ENCODE measurements at regions not wholly inside any gene's neighbourhood (a gene's known extent, or its start where the extent isn't known, plus 50 kb on each side); places are given as distances from the start of the nearest gene placed in this dataset.

DNA sequence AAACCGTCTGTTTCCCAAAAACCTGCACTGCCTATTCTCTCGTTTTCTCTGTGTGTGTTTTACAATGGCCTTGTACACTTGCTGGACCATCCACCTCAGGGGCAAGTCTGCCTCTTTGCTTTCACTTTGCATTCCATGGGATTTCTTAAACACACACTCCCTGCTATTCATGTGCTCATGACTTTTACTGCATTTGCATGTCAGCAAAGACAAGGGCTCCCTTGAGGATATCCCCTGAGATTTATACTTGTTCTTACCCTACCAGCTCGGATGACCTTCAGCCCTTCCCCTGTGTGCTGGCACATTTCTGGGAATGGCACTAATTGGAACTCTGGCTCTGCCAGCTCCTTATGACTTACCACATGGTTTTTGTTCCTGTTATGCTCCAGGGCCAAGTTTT lies 386.9 kb downstream of the AMY1C start:
- H3K27ac ChIP-seq: no peak overlapping the region
- TF ChIP-seq, protein P1, sequence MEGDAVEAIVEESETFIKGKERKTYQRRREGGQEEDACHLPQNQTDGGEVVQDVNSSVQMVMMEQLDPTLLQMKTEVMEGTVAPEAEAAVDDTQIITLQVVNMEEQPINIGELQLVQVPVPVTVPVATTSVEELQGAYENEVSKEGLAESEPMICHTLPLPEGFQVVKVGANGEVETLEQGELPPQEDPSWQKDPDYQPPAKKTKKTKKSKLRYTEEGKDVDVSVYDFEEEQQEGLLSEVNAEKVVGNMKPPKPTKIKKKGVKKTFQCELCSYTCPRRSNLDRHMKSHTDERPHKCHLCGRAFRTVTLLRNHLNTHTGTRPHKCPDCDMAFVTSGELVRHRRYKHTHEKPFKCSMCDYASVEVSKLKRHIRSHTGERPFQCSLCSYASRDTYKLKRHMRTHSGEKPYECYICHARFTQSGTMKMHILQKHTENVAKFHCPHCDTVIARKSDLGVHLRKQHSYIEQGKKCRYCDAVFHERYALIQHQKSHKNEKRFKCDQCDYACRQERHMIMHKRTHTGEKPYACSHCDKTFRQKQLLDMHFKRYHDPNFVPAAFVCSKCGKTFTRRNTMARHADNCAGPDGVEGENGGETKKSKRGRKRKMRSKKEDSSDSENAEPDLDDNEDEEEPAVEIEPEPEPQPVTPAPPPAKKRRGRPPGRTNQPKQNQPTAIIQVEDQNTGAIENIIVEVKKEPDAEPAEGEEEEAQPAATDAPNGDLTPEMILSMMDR (IDR thresholded peaks at IDR 0.05): no peak
- no peak overlapping the region for H3K4me3 ChIP-seq
- no peak for DNase-seq (ENCODE audit: low spot score)

DNA sequence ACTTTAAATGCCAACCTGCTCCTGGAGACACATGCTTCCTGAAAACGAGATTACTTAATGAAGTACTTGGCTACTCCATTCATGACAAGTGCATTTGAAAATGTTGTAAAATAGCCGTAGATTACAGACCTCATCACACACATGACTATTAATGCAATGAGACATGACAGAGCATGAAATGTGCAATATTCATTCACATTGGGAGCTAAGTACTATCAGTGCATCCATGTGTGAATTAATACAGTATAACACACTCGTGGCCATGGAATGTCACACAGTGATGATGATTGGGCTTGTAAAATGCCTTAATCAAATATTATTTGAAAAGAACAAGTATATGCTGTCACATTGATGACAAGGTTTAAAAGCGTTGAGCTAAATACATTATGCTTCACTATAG lies 407.0 kb downstream of the AMY1C start:
- no peak overlapping the region for H3K27ac ChIP-seq
- TF ChIP-seq, protein P1 (IDR thresholded peaks at IDR 0.05): no peak
- no peak for DNase-seq (ENCODE audit: low spot score)
- H3K4me3 ChIP-seq: no peak overlapping the region

DNA sequence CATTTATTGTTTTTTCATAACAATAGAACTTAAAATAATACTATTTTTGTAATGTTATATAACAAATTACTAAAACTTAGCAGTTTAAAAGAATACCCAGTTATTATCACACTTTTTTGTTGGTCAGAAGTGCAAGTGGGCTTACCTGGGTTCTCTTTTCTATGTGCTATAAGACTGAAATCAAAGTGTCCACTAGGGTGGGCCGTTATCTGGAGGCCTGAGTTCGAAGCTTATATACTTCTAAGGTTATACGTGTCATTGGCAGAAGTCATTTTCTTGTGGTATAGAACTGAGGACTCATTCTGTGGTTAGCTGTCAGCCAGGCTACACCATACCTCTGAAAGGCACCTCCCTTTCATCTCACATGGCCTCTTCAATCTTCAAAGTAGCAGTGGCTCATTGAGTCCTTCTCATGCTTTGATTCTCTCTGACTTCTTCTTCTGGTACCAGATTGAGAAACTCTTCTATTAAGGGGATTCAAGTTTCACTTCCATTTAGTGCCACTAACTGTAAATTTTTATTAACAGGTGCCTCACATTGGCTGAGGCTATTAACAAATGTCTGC lies 414.3 kb downstream of the AMY1C start:
- Histone ChIP-seq H3K27ac (no peak overlapping the region), H3K4me3 (no peak overlapping the region)
- TF ChIP-seq, protein P1 (IDR thresholded peaks at IDR 0.05): no peak
- DNase-seq (ENCODE audit: low spot score): no peak

DNA sequence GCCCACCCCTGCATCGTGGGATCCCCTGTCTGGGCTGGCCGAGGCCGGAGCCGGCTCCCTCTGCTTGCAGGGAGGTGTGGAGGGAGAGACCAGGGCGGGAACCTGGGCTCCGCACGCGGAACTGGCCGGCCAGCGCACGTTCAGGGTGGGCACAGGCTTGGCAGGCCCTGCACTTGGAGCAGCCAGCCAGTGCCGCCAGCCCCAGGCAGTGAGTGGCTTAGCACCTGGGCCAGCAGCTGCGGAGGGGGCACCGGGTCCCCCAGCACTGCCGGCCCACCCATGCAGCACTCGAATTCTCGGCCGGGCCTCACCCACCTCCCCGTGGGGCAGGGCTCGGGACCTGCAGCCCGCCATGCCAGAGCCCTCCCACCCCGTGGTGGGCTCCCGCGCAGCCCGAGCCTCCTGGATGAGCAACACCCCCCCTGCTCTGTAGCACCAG lies 422.6 kb downstream of the AMY1C start:
- H3K27ac ChIP-seq: no peak overlapping the region
- DNase-seq (ENCODE audit: low spot score): no peak
- H3K4me3 ChIP-seq: no peak overlapping the region
- TF ChIP-seq, protein P1 (IDR thresholded peaks at IDR 0.05): no peak

DNA sequence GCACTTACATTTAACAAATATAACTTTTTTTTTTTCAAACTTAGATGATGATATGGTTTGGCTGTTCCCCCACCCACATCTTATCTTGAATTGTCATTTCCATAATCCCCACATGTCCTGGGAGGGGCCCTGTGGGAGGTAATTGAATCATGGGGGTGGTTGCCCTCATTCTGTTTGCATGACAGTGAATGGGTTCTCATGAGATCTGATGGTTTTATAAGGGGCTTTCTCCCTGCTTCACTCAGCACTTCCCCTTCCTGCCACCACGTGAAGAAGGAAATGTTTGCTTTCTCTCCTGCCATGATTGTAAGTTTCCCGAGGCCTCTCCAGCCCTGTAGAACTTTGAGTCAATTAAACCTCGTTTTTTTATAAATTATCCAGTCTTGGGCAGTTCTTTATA lies 432.6 kb downstream of the AMY1C start:
- TF ChIP-seq, protein P1 (IDR thresholded peaks at IDR 0.05): no peak
- DNase-seq (ENCODE audit: low spot score): no peak
- Histone ChIP-seq H3K4me3 (no peak overlapping the region), H3K27ac (no peak overlapping the region)

DNA sequence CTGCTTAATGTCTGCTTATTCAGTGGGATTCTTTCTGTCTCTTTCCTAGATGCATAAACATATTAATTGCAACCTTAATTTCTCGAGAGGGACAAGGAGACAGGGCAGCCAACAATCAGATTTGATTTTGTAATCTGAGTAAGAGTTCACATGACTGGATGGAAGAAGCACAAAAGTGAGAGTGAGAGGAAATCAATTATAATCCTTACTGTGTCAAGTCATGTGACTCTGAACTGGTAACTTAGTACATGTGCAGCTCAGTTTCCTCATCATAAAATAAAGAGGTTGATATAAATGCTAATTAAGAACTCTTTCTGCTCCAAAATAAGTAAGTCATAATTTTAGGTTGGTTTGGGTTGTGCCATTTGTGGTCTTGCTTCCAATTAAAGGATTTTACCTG lies 439.5 kb downstream of the AMY1C start:
- no peak overlapping the region for H3K4me3 ChIP-seq
- TF ChIP-seq, protein P1 (IDR thresholded peaks at IDR 0.05): no peak

DNA sequence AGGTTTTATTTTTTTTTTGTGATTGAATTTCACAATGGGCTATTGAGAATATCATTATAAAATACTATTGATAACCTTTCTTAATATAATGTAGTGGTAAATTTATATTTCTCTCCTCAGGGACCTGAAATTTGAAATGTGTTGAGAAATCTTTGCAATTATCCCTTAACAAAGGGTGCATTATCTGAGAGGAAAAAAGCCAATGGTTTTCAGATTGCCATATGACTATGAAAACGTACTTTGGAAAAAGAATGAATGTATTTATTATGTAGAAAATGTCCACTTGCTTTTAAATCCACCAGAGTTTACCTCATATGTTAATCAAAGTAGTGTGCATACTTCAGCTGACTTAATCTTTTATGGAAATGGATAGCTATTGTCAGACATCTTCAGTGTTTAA lies 441.1 kb downstream of the AMY1C start:
- DNase-seq (ENCODE audit: low spot score): no peak
- Histone ChIP-seq H3K4me3 (no peak overlapping the region), H3K27ac (no peak overlapping the region)
- TF ChIP-seq, protein P1 (IDR thresholded peaks at IDR 0.05): no peak

More for the DNA sequence above, 439.5 kb downstream of the AMY1C start:
- DNase-seq (ENCODE audit: low spot score): no peak
- no peak overlapping the region for H3K27ac ChIP-seq

Measured in coronary artery (tissue), 2 donors.